Duodenal mucosa (tissue), 2 donors: ENCODE measurements at regions not wholly inside any gene's neighbourhood (a gene's known extent, or its start where the extent isn't known, plus 50 kb on each side); places are given as distances from the start of the nearest gene placed in this dataset.

Experiments
- H3K27ac ChIP-seq: one replicate; pipeline ENCODE4 v1.7.0; 2013; ENCODE audit warnings: low read depth, low read length
- H3K27me3 ChIP-seq, 2 donors: one replicate each; pipeline ENCODE4 v1.7.0; 2013; ENCODE audit warnings: low read length in 2 of 2, control low read depth in 1 of 2; ENCODE audit not compliant: insufficient read depth in 2 of 2, control insufficient read depth in 1 of 2
- H3K36me3 ChIP-seq, 2 donors: one replicate each; pipeline ENCODE4 v1.7.0; 2013; ENCODE audit warnings: low read length in 2 of 2, control low read depth in 1 of 2; ENCODE audit not compliant: insufficient read depth in 2 of 2, control insufficient read depth in 1 of 2
- H3K4me1 ChIP-seq, 2 donors: one replicate each; pipeline ENCODE4 v1.7.0; 2013; ENCODE audit warnings: low read length in 2 of 2, control low read depth in 1 of 2; ENCODE audit not compliant: insufficient read depth in 2 of 2, control insufficient read depth in 1 of 2
- H3K4me3 ChIP-seq, 2 donors: one replicate each; pipeline ENCODE4 v1.7.0; 2013; ENCODE audit warnings: low read length in 2 of 2, low read depth in 1 of 2
- H3K9ac ChIP-seq, 2 donors: one replicate each; pipeline ENCODE4 v1.7.0; 2013; ENCODE audit warnings: low read length in 2 of 2, low read depth in 1 of 2
- H3K9me3 ChIP-seq, 2 donors: one replicate each; pipeline ENCODE4 v1.7.0; 2013; ENCODE audit warnings: low read length in 2 of 2, control low read depth in 1 of 2; ENCODE audit not compliant: control insufficient read depth in 1 of 2

DNA sequence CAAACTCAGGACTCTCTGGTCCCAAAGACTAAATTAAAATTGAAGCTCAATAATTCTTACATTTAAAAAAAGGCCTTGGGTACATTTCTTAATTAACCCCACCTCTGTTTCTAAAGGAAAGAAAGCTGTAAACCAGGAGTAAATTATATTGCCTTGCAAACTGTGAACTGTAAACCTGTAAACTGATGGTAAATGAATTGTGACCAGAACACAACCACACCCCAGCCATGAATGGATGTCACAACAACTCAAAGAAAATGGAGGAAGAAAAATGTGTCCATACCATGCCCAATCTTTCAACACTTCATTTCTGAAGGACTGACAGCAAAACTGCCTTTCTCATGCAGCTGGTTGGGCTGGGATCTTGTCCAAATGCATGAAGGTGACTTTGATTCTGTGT lies 171.3 kb upstream of the C1orf87 start:
- H3K27ac ChIP-seq = no peak overlapping the region
- H3K36me3 ChIP-seq = no peaks in the 10 kb centered on the region
- no peaks in the 10 kb centered on the region for H3K9me3 ChIP-seq
- no peak overlapping the region for H3K9ac ChIP-seq
- no peaks in the 10 kb centered on the region for H3K4me1 ChIP-seq
- H3K4me3 ChIP-seq = no peak overlapping the region
- H3K27me3 ChIP-seq = no peaks in the 10 kb centered on the region

DNA sequence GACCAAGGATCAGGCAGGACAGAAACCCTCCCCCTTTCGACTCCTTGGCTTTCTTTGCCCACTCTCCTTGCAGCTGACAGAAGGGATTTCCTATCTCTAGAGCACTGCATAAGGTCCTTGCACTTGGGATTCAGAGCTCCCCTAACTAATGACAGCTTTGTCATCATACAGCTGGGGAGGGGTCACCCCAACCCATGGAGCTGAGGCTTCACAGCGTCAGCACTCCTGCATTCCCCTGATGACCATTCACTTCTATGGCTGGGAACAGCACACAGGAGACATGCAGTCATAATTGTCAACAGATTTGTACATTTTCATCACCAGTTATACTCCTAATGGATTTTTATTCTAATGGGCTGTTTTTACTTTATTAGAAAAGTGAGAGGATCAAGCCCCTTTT lies 161.7 kb upstream of the C1orf87 start:
- Histone ChIP-seq H3K9me3 (no peaks in the 10 kb centered on the region), H3K4me1 (no peaks in the 10 kb centered on the region), H3K27me3 (no peaks in the 10 kb centered on the region), H3K9ac (no peak overlapping the region), H3K4me3 (no peak overlapping the region), H3K27ac (no peak overlapping the region), H3K36me3 (no peaks in the 10 kb centered on the region)

DNA sequence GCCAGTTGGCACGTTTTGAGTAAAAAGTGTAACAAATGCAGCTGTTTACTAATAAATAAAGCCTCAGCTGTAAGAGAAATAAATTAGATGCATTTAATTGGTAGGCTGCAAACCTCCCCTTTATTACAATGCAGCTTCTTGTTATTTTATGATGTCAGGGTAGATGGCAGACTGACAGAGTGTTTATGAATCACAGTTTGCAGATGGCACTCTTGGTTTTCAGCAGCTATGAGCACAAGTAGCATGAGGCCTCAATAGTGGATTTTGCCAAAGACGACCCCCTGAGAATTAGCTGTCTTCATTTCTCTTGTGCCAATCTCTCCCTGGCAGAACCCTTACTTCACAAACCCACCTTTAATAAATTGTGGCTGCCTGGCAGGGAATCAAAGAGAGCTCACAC lies 161.2 kb upstream of the C1orf87 start:
- Histone ChIP-seq H3K4me1 (no peaks in the 10 kb centered on the region), H3K9ac (no peak overlapping the region), H3K4me3 (no peak overlapping the region), H3K36me3 (no peaks in the 10 kb centered on the region), H3K27me3 (no peaks in the 10 kb centered on the region), H3K9me3 (no peaks in the 10 kb centered on the region), H3K27ac (no peak overlapping the region)

DNA sequence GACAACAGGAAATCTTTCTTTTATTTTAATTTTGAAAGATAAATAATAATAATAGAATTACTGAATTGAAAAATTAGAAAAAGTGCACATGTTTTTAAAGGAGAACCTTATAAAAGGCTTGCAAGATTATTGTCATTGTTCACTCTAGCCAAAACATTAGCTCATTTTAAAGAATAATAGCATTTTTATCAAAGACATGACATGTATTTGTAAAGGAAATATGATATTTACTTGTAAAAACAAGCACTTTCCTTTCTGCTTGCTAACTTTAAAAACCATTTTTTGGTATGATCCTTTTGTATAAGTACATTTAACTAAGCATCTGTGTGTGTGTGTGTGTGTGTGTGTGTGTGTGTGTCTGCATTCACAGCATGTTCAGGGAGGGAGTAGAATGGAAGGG lies 156.3 kb upstream of the C1orf87 start:
- no peaks in the 10 kb centered on the region for H3K4me1 ChIP-seq
- no peak overlapping the region for H3K9ac ChIP-seq
- H3K4me3 ChIP-seq = no peak overlapping the region
- no peak overlapping the region for H3K27ac ChIP-seq
- no peaks in the 10 kb centered on the region for H3K27me3 ChIP-seq
- H3K36me3 ChIP-seq = no peaks in the 10 kb centered on the region
- no peaks in the 10 kb centered on the region for H3K9me3 ChIP-seq

DNA sequence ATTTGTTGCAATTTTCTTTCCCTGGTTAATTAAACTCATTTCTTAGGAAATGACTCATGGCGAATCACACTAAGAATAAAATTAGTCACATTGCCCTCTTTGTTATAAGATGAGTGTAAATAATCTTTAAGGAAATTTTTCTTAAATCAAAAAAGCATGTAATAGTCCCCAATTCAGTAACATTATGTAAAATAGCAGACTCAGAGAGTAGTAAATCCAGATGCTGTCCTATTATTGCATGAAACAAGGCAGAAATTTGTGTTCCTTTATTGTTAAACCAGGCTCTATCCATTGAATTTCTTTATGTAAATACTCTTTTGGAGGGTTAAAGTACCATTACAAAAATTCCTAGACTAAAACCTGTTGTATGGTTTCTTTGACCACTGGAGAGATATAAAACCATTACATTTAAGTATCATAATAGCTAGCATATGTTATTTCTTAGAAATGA lies 154.5 kb upstream of the C1orf87 start:
- no peaks in the 10 kb centered on the region for H3K9me3 ChIP-seq
- H3K27me3 ChIP-seq = no peaks in the 10 kb centered on the region
- H3K4me3 ChIP-seq = no peak overlapping the region

DNA sequence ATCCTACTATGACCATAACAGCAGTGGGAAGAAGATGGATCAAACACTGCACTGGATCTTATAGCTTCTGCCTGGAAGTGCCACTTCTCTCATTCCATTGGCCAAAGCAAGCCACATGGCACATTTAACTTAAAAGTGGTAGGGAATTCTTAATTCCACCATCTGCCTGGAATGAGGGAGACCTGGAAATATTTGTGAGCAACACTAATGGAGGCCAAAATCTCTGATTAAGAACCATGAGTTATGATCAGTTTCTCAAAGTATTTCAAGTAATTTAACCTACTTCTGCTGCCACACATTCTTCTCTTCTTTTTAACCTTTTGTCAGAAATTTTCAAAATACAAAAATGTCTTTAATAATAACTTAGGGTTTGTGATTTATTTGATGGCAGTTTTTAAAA lies 154.0 kb upstream of the C1orf87 start:
- Histone ChIP-seq H3K9me3 (no peaks in the 10 kb centered on the region), H3K4me3 (no peak overlapping the region), H3K4me1 (no peaks in the 10 kb centered on the region)

More for the DNA sequence above, 154.5 kb upstream of the C1orf87 start:
- no peaks in the 10 kb centered on the region for H3K4me1 ChIP-seq
- H3K9ac ChIP-seq = no peak overlapping the region
- no peak overlapping the region for H3K27ac ChIP-seq
- H3K36me3 ChIP-seq = no peaks in the 10 kb centered on the region

DNA sequence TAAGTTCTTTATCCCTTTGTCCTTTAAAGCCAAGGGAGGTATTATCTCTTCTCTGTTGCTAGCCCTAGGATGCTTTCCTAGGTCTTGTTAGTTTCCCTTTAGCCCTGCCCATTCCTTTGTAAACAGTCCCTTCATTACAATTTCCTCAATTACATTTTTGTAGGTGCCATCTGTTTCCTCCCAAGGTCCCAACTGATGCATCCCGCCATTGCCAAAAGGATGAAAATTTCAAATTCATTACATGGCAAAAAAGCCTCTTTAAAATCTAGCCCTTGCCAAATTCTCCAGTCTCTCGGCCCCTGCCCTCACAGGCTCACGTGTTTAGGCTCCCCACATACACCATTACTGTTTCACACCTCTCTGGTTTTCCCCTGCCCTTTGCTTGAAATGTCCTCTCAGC lies 151.9 kb upstream of the C1orf87 start:
- Histone ChIP-seq H3K4me1 (no peaks in the 10 kb centered on the region), H3K27ac (no peak overlapping the region), H3K27me3 (no peaks in the 10 kb centered on the region), H3K9ac (no peak overlapping the region), H3K4me3 (no peak overlapping the region), H3K9me3 (no peaks in the 10 kb centered on the region), H3K36me3 (no peaks in the 10 kb centered on the region)

More for the DNA sequence above, 154.0 kb upstream of the C1orf87 start:
- H3K27ac ChIP-seq = no peak overlapping the region
- no peaks in the 10 kb centered on the region for H3K36me3 ChIP-seq
- H3K9ac ChIP-seq = no peak overlapping the region
- H3K27me3 ChIP-seq = no peaks in the 10 kb centered on the region

DNA sequence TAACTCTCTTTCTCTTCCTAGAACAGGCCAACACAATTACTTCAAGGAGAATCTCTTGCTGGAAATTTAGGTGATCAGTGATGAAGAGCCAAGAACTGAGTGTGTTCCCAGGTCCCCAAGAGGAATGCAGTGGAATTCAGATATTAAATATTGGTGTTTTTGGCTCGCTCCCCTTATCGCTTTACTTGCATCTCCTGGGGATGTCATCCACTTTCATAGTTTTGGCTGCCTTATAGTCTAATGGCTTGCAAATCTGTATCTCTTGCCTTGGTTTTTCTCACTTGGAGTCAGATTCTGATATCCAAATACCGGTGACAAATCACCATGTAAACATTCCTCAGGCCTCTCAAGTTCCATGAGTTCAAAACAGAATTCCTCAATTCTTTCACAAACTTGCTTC lies 151.0 kb upstream of the C1orf87 start:
- H3K27me3 ChIP-seq = no peaks in the 10 kb centered on the region
- H3K27ac ChIP-seq = no peak overlapping the region
- H3K9ac ChIP-seq = no peak overlapping the region
- H3K36me3 ChIP-seq = no peaks in the 10 kb centered on the region
- no peak overlapping the region for H3K4me3 ChIP-seq
- H3K9me3 ChIP-seq = no peaks in the 10 kb centered on the region
- no peaks in the 10 kb centered on the region for H3K4me1 ChIP-seq

DNA sequence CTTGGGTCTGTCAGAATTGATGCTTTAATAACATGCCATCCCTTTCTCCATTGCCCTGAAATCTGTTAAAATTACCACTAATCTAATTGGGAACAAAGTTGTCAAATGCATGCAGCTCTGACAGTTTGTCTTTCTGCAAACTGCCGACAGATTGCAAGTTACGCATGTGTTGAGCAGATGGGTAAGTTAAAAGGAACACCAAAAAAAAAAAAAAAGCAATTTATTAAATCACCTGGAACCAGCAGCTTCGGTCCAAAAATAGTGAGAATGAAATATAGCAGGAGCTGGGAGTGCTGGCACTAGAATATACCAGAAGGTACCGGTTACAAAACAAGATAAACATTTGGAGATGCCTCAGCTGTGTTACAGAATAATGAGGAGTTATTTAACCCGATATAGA lies 149.6 kb upstream of the C1orf87 start:
- Histone ChIP-seq H3K9ac (no peak overlapping the region), H3K27me3 (no peaks in the 10 kb centered on the region), H3K4me1 (no peaks in the 10 kb centered on the region), H3K36me3 (no peaks in the 10 kb centered on the region), H3K4me3 (no peak overlapping the region), H3K27ac (no peak overlapping the region), H3K9me3 (no peaks in the 10 kb centered on the region)

DNA sequence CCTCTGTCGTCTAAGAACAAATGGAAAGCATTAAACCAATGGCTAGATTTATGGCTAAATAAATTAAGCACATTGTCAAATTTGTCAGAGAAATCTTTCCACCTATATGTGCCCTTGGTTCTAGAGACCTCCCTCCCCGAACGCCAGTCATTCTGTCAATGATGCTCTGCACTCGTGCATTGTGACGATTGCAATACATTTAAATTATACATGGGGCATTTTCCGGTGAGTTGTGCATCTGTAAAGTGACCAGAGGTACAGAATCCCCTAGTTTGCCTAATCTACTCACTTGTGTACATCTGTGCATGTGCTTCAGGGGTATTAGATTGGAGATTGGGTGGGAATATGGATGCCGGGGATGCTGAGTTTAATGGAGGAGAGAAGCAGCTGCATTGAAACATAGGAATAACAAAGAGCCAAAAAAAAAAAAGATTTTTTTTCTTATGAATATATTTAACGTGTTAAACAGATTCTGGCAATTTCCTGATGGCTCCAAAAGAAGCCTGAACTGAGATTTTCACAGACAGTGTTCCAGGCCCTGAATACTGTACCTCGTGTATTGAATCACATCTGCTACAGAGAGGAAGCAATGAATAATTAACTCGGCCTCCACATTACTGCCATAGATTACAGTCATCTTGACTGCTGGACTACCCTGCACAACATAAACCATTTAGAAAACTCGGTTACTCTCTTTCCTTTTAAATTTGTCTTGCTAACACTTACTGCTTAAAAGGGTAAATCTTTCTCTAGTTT lies 149.0 kb upstream of the C1orf87 start:
- no peaks in the 10 kb centered on the region for H3K9me3 ChIP-seq
- H3K4me1 ChIP-seq = no peaks in the 10 kb centered on the region
- H3K27ac ChIP-seq = no peak overlapping the region
- H3K9ac ChIP-seq = no peak overlapping the region
- no peaks in the 10 kb centered on the region for H3K36me3 ChIP-seq
- H3K4me3 ChIP-seq = no peak overlapping the region
- no peaks in the 10 kb centered on the region for H3K27me3 ChIP-seq
